Activated CD4-positive, alpha-beta T cell treated with anti-CD3 and anti-CD28 coated beads for 36 hours (primary cell): ENCODE measurements at regions not wholly inside any gene's neighbourhood (a gene's known extent, or its start where the extent isn't known, plus 50 kb on each side); places are given as distances from the start of the nearest gene placed in this dataset.

Experiments
- ATAC-seq: fragments of 200-7000 bp; cut with Tn5 transposase; one replicate; pipeline ENCODE4 v1.10.0; 2021; ENCODE audit warnings: mild to moderate bottlenecking, moderate library complexity
- CTCF ChIA-PET: fragments of 350-600 bp; sonication (Branson Sonifier 250); formaldehyde crosslinking; loops from one replicate; lab custom pipeline; 2021; ENCODE audit warnings: antibody characterized with exemption; lab: Charles Lee
- POLR2A ChIA-PET: fragments of 350-600 bp; sonication (Branson Sonifier 250); formaldehyde crosslinking; loops from one replicate; lab custom pipeline; 2021; ENCODE audit warnings: antibody characterized with exemption, inconsistent platforms; lab: Charles Lee
- DNase-seq: peaks from one replicate; pipeline ENCODE4 v3.0.0-alpha.2; 2020
- H3K27ac Mint-ChIP-seq: one replicate; pipeline ENCODE4 v1.8.0; 2021; ENCODE audit warnings: mixed read lengths
- H3K27me3 Mint-ChIP-seq: one replicate; pipeline ENCODE4 v1.8.0; 2021; ENCODE audit warnings: mixed read lengths
- H3K36me3 Mint-ChIP-seq: one replicate; pipeline ENCODE4 v1.8.0; 2021; ENCODE audit warnings: low read depth, mixed read lengths
- H3K4me1 Mint-ChIP-seq: one replicate; pipeline ENCODE4 v1.8.0; 2021; ENCODE audit warnings: mixed read lengths
- H3K4me3 Mint-ChIP-seq: one replicate; pipeline ENCODE4 v1.8.0; 2021; ENCODE audit warnings: mild to moderate bottlenecking, moderate library complexity, mixed read lengths
- H3K9me3 Mint-ChIP-seq: one replicate; pipeline ENCODE4 v1.8.0; 2021; ENCODE audit warnings: low read depth, mixed read lengths
- intact Hi-C, 2 experiments: fragments of 100-400 bp; cut with DNase I in 1 of 2; cut with micrococcal nuclease in 1 of 2; formaldehyde crosslinking; loops; one replicate each; pipeline versions ENCODE4 v1.14.2 to v1.15.1; 2022 to 2024; cut with DNase I, micrococcal nuclease

DNA sequence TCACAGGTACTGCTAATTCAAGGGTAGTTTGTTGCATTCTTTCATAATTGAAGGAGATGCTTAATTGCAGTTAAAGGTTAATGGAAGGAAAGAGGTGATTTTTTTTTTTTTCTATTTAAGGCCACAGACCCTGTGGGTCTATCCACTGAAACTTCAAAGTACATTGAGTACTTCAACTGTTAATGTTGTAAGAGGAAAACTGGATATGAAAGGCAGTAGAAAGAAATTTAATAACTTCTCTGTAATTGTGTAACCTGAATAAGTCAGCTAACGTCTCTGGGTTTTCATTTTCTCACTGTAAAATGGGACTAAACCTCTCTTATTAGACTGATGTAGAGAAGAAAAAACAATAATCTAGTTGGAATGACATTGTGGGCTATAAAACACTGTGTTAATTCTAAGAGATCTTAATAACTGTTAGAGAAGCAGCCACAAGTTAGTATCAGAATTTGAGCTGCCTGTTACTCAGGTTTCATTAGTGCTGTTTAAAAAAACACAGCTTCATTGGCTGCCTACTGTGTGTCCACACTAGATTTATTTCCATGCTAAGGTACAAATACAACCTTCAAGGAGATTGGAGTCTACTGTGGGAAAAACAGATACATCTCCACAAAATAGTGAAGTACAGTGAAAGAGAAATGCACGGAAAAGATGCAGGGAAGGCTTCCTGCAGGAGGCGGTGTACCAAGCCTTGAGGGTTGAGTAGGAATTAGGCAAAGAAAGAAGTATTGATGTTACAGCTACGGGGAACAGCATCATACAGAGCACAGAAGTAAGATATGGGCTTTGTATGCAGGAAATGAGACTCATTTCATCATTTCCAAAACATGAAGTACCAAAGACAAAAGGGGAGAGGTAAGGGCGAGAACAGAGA, 483.6 kb downstream of the TAFA4 start:
- no peak for ATAC-seq
- Mint-ChIP-seq H3K36me3 (no peaks in the 10 kb centered on the region), H3K27me3 (no peaks in the 10 kb centered on the region), H3K27ac (no peak overlapping the region), H3K9me3 (no peaks in the 10 kb centered on the region), H3K4me1 (no peaks in the 10 kb centered on the region), H3K4me3 (no peak overlapping the region)
- intact Hi-C loops = loop anchor here in 1 of 2 experiments (10.0 kb wide), 1 partner anchor 1854 kb away; no protein-coding TSS in a partner anchor
- DNase-seq = no peak
- ChIA-PET POLR2A (no interaction called here), CTCF (interaction anchor here (0.5 kb wide), 1 partner anchor 1487 kb away, joined by 3 read pairs; no protein-coding TSS in a partner anchor)

DNA sequence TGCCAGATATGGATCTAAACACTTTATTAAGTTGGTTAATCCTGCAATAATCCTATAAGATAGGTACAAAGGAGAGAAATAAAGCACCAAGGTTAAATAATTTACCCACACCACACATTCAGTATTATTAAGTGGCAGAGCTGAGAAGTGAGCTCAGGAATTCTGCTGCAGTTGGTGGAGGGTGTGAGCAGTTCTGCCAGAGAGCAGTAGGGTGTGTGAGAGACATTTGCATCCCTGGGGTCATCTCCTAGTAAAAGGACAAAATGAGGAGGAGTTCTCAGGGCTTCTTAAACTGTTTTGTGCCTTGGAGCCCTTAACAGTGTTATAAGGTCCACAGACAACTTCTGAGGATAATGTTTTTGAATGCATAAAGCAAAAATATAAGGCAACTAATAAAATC, 484.5 kb downstream of the TAFA4 start:
- no peaks in the 10 kb centered on the region for H3K36me3 Mint-ChIP-seq
- H3K27ac Mint-ChIP-seq = no peak overlapping the region
- ATAC-seq (no peak), DNase-seq (no peak)
- CTCF ChIA-PET = interaction anchor here (0.5 kb wide), 1 partner anchor 1488 kb away, joined by 3 read pairs; no protein-coding TSS in a partner anchor
- intact Hi-C loops = loop anchor here in 1 of 2 experiments (10.0 kb wide), 1 partner anchor 1853 kb away; no protein-coding TSS in a partner anchor
- no peaks in the 10 kb centered on the region for H3K4me1 Mint-ChIP-seq
- H3K9me3 Mint-ChIP-seq = no peaks in the 10 kb centered on the region
- H3K4me3 Mint-ChIP-seq = no peak overlapping the region
- POLR2A ChIA-PET = no interaction called here
- H3K27me3 Mint-ChIP-seq = no peaks in the 10 kb centered on the region

DNA sequence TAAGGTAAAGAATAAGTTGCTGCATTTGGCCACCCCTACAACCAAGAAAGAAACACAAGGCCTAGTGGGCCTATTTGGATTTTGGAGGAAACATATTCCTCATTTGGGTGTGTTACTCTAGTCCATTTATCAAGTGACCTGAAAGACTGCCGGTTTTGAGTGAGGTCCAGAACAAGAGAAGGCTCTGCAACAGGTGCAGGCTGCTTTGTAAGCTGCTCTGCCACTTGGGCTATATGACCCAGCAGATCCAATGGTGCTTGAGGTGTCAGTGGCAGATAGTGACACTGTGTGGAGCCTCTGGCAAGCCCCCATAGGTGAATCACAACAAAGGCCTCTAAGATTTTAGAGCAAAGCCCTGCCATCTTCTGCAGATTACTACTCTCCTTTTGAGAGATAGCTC, 491.3 kb downstream of the TAFA4 start:
- Mint-ChIP-seq H3K27me3 (no peaks in the 10 kb centered on the region), H3K9me3 (no peaks in the 10 kb centered on the region), H3K4me3 (no peak overlapping the region), H3K36me3 (no peaks in the 10 kb centered on the region), H3K27ac (no peak overlapping the region), H3K4me1 (no peaks in the 10 kb centered on the region)
- ChIA-PET CTCF (no interaction called here), POLR2A (no interaction called here)
- DNase-seq (no peak), ATAC-seq (no peak)
- intact Hi-C loops = loop anchor here in 1 of 2 experiments (10.0 kb wide), 1 partner anchor 1846 kb away; no protein-coding TSS in a partner anchor

DNA sequence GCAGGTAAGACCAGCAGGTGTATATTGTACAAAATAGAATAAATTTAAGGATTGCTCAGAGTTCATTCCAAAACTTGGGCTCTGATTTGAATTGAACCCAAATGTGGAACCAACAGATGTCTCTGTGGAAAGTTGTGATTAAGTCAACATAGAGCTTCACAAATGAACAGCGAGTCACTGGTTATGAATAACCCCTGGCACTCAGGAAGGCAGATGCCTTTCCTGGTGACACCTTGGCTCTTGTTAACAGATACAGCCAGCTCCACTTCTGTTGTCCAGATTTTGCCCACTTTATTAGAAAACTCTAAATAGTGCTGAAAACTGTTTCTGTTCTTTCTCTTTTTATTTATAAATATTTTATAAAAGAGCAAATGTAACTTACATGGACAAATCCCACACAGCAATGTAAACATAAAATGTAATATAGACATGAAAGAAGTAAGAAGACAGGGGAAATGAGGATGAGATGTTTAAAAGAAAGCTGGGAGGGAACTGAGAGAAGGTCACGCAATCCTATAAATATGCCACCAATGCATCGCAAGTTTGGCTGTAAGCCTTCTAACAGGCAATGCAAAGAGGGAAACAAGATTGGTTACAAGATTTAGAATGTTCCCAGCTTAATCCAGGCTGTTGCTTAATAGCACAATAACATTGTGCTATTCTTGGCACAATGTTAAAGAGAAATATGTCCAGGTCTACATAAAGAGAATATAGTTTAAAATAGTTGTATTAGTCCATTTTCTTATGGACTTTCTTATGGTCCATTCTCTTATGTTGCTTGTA, 495.5 kb downstream of the TAFA4 start:
- POLR2A ChIA-PET = interaction anchor here (0.6 kb wide), 1 partner anchor 106 kb away, joined by 3 read pairs; no protein-coding TSS in a partner anchor
- no peaks in the 10 kb centered on the region for H3K9me3 Mint-ChIP-seq

DNA sequence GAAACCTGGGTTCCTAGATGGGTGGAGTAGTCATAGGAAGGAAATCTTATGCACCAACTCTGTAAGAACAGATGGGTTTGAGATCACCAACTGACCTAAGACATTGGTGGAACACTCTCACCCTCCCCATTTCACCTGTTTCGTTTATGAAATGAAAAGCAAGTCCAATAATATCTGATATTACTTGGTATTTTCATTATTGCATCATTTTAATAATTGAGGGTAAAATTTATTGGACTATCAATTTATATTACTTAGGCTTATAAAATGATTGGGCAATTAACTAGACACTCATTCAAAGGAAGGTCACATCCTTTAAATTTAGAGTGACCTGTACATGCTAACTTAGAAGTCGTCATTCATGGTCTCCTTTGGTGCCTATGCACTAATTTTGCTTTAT, 503.9 kb downstream of the TAFA4 start:
- Mint-ChIP-seq H3K9me3 (no peaks in the 10 kb centered on the region), H3K36me3 (no peaks in the 10 kb centered on the region), H3K27ac (no peak overlapping the region), H3K27me3 (no peaks in the 10 kb centered on the region), H3K4me1 (no peaks in the 10 kb centered on the region), H3K4me3 (no peak overlapping the region)
- CTCF ChIA-PET = no interaction called here
- ATAC-seq (no peak), DNase-seq (no peak)
- intact Hi-C loops = no loop called here
- POLR2A ChIA-PET = no interaction called here

More for the DNA sequence above, 495.5 kb downstream of the TAFA4 start:
- no peaks in the 10 kb centered on the region for H3K27me3 Mint-ChIP-seq
- no peaks in the 10 kb centered on the region for H3K4me1 Mint-ChIP-seq
- ATAC-seq (no peak), DNase-seq (no peak)
- H3K36me3 Mint-ChIP-seq = no peaks in the 10 kb centered on the region
- CTCF ChIA-PET = no interaction called here
- H3K27ac Mint-ChIP-seq = no peak overlapping the region
- H3K4me3 Mint-ChIP-seq = no peak overlapping the region
- intact Hi-C loops = no loop called here

DNA sequence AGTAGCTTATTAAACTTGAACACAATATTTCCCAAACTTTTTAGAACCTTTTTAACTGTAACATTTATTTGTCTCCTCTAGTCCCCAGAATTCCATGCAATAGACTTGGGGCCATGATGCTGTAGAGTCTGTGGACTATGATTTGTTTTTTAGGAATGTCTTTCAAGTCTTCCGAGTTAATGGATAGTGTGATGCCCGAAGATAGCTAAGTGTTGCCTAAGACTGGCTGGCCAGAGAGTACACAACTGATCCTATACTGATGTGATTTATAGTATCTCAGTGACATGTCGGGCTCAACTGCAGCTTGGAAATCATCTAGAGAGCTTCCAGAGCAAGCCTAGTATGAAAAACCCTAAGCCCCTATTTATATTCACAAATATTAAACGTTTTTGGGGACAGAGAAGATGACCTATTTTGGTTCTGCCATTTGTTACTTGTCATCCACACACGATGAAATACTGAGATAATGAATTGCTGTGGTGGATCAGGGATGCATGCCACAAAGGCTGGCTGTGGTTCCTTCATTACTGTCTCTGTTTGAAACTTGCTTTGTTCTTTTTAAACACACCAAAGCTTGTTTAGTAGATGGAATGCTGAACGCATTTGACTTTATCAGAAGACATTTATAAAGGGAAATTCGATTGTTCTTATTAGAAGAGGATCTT, 507.4 kb downstream of the TAFA4 start:
- ChIA-PET CTCF (no interaction called here), POLR2A (interaction anchor here (0.6 kb wide), 1 partner anchor 67 kb away, joined by 5 read pairs; no protein-coding TSS in a partner anchor)
- Mint-ChIP-seq H3K27ac (no peak overlapping the region), H3K36me3 (no peaks in the 10 kb centered on the region), H3K4me1 (no peaks in the 10 kb centered on the region), H3K4me3 (no peak overlapping the region), H3K27me3 (no peaks in the 10 kb centered on the region), H3K9me3 (no peaks in the 10 kb centered on the region)
- intact Hi-C loops = no loop called here
- ATAC-seq = no peak
- no peak for DNase-seq

DNA sequence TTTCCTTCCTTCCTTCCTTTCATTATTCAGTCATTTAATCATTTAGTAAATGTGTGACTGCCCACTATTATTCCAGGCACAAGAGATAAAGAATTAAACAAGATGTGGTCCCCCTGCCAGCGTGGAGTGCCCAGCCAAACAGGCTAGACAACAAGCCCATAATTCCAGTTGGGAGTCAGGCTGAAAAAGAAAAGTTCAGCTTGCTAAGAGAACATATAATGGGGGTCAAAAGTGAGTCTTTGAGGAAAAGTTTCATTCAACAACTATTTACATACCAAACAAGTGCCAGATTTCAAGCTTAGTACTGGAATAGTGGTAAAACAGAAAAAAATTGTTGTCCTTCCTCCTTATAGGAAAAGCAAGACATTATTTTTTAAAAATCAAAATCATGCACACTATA, 523.7 kb downstream of the TAFA4 start:
- ATAC-seq (no peak), DNase-seq (no peak)
- Mint-ChIP-seq H3K9me3 (peaks cover 2% of the 10 kb centered on the region), H3K4me3 (no peak overlapping the region), H3K36me3 (no peaks in the 10 kb centered on the region), H3K4me1 (no peaks in the 10 kb centered on the region), H3K27ac (no peak overlapping the region), H3K27me3 (no peaks in the 10 kb centered on the region)
- ChIA-PET POLR2A (no interaction called here), CTCF (no interaction called here)
- intact Hi-C loops = no loop called here

DNA sequence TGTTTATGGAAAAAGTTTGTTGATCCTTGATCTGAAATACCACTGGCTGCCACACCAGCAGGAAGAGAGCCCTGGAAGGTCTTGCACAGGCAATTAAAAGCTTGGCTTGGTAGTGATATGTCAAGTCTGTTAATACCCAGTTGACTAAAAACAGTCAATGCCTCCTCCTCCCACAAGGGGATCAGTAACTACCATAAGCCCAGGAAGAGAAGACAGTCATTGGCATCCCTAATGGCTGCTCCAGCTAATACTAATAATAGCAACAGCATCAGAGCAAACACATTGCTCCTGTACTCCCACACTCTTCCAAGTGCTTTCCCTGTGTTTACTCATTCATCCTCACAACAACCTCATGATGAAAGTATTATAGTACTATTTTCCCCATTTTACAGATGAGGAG, 528.6 kb downstream of the TAFA4 start:
- no peak overlapping the region for H3K27ac Mint-ChIP-seq
- intact Hi-C loops = no loop called here
- no peak for ATAC-seq
- ChIA-PET CTCF (no interaction called here), POLR2A (no interaction called here)
- DNase-seq = no peak
- H3K36me3 Mint-ChIP-seq = no peaks in the 10 kb centered on the region
- H3K9me3 Mint-ChIP-seq = peaks cover 1% of the 10 kb centered on the region
- no peak overlapping the region for H3K4me3 Mint-ChIP-seq
- H3K27me3 Mint-ChIP-seq = no peaks in the 10 kb centered on the region
- no peaks in the 10 kb centered on the region for H3K4me1 Mint-ChIP-seq

DNA sequence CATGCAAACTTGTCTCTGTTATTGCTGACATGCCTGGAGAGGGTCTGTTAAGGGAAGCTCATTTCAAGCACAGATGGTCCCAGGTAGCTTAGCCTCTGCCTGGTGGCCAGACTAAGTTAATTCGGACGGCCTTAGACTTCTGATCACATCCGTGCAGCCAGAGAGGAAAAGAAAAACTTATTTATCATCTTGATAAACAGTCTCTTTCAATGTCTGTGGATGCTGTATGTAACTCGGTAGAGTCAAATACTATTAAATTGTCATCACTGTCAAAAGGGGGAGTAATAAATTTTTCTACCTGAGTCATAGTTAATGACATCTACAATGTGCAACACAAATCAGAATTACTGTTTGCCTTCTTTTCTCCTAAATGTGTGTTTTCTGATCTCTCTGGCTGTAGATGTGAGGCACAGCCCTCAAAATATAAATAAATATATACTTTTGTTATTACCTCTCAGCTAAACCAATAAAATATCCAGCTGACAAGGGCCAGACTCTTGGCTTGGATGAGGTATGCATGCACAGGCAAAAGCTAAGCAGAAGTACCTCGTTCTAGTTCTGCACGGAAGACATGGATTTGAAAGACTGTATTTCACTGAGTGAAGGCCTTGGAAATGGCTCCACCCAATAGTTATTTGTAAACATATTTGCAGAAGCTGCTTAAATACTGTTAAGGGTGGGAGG, 530.0 kb downstream of the TAFA4 start:
- ChIA-PET CTCF (interaction anchor here (0.6 to 0.7 kb wide), 2 partner anchors 447 to 511 kb away, joined by 3 read pairs; no protein-coding TSS in a partner anchor), POLR2A (no interaction called here)
- no peaks in the 10 kb centered on the region for H3K36me3 Mint-ChIP-seq
- no peak for ATAC-seq
- H3K9me3 Mint-ChIP-seq = peaks cover 1% of the 10 kb centered on the region
- intact Hi-C loops = no loop called here
- DNase-seq = no peak
- no peak overlapping the region for H3K4me3 Mint-ChIP-seq
- no peak overlapping the region for H3K27ac Mint-ChIP-seq
- H3K4me1 Mint-ChIP-seq = no peaks in the 10 kb centered on the region
- no peaks in the 10 kb centered on the region for H3K27me3 Mint-ChIP-seq

DNA sequence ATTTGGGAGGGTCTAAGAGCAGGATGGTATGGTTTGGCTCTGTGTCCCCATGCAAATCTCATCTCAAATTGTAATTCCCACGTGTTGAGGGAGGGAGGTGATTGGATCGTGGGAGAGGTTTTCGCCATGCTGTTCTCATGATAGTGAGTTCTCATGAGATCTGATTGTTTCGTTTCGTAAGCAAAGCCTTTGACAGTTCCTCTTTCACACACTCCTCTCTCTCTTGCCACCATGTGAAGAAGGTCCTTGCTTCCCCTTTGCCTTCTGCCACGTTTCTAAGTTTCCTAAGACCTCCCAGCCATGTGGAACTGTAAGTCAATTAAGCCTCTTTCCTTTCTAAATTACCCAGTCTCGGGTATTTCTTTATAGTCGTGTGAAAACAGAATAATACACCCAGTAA, 553.7 kb downstream of the TAFA4 start:
- H3K27me3 Mint-ChIP-seq = no peaks in the 10 kb centered on the region
- no peak for DNase-seq
- no peak overlapping the region for H3K27ac Mint-ChIP-seq
- POLR2A ChIA-PET = no interaction called here
- ATAC-seq = no peak
- intact Hi-C loops = no loop called here
- no peak overlapping the region for H3K4me3 Mint-ChIP-seq
- H3K9me3 Mint-ChIP-seq = peaks cover 34% of the 10 kb centered on the region
- CTCF ChIA-PET = no interaction called here
- peaks cover 3% of the 10 kb centered on the region for H3K36me3 Mint-ChIP-seq
- H3K4me1 Mint-ChIP-seq = no peaks in the 10 kb centered on the region

DNA sequence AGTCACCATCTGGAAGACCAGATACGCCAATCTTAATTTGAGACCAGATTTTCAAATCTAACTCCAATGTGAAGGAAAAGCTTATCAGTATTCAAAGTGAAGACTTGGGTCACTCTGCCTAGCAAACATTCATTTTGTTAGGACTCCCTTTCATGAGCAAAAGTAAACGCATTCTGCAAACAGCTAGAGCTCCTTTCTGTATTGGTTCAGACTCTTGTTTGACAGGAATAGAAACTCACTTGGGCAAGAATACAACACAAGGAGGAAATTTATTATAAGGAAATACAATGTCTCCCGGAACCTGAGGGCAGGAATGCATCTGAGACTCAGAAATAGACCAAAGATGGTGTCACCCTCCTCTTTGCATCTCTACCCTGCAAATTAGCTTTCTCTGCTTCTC, 558.6 kb downstream of the TAFA4 start:
- intact Hi-C loops = no loop called here
- Mint-ChIP-seq H3K27ac (no peak overlapping the region), H3K27me3 (no peaks in the 10 kb centered on the region), H3K36me3 (peaks cover 3% of the 10 kb centered on the region), H3K4me1 (no peaks in the 10 kb centered on the region), H3K9me3 (peaks cover 23% of the 10 kb centered on the region), H3K4me3 (no peak overlapping the region)
- DNase-seq (no peak), ATAC-seq (no peak)
- ChIA-PET CTCF (no interaction called here), POLR2A (no interaction called here)
